ENCODE measurements at regions not wholly inside any gene's neighbourhood (a gene's known extent, or its start where the extent isn't known, plus 50 kb on each side); places are given as distances from the start of the nearest gene placed in this dataset.

DNA sequence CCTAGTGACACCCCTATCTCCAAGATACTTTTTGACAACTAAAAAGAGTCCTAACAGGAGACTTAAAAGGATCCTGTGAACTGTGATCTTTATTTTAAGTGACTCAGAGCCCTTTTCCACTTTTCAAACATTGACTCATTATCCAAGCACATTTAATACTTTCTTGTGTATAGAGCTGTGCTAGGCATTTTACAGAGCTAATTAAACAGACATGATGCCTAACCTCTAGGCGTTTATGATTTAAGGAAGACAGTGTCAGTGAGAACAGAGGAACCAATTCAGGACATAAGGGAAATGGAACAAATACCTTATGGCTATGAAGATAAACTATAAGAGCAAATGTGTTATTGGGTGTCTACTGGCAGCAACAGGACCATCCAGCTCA lies 282.6 kb downstream of the TPBG start:
- DNase-seq (ENCODE audit: low read depth), result no peak

DNA sequence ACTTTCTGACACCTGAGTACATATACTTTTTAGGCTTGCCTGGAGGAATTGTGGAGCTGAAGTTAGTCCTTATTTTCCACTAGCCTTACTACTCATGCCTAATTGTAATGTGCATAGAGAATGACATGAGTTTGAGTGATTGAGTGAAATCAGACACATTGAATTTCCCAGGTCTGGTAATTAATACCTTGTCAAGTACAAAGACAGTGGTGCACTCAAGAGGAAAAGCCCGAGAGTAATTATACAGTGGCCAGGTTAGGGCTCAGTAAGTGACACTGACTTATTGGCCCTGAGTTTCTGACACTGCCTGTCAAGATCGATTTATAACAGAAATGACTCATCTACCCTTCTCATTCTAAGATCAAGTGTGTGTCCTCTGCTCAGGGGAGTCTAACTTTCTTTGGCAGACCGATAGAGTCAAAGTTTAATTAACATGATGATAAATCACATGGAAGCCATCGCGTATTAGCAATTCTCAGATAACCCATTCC lies 288.3 kb downstream of the TPBG start:
- DNase-seq (ENCODE audit: low read depth), result no peak

DNA sequence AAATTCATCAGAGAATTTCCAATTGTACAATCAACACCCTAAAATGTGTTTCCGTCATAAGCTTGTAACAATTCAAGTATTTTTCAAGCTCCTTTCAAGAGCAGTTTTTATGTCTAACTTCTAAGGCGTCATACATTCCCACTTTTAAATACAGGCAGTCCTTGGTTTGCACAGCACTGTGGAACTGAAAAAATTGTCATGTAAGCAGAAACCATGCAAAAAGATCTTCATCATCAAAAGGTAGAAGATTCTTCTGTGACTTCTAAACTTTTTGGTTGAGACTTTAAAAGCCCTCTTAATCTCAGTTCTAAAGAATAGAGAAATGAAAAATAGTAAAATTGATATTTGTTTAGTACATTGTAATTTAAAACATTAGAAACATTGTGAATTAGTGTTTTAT lies 315.6 kb downstream of the TPBG start:
- DNase-seq (ENCODE audit: low read depth), result no peak

DNA sequence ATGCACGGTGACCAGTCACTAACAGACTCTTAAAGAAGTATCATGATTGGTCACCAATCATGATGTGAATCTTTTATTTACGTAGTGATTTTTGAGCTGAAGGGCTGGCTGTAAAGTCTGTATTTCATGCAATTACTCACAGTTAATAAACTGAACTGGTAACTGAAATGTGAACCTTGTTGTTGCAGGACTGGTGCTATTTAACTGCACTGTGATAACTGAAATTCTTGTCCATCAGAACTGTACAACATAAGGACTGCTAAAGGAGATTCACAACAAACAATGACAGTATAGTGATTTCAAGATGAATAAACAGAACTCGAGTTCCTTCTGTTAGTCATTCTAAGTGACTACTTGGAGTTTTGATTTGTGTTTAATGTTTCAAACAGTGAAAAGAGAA lies 316.6 kb downstream of the TPBG start:
- DNase-seq (ENCODE audit: low read depth), result no peak

DNA sequence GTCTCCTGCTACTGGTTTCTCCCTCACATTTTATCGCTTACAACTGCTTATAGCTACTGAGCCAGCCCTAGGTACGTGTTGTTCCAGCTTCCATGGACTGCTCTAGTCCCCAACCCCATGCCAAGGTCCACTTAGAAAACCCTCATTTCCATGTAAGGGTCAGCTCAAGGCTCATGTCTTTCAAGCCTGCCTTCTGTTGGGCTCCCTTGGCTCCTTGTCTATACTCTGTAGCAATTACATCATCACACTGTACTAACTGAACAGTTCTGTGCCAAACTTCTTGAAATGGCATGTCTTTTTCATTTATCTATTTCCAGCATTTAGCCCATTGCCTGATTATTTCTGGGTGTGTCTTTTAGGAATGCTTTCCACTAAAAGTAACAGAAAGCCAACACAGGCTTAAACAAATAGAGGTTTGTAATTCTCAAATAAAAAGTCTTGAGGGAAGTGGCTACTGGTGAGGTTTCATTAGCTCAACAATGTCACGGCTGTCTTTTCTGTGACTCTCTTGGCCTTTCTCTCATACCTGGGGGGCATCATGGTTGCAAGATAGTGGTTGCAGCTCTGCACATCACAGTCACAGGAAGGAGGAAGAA lies 317.6 kb downstream of the TPBG start:
- no peak for DNase-seq (ENCODE audit: low read depth)

DNA sequence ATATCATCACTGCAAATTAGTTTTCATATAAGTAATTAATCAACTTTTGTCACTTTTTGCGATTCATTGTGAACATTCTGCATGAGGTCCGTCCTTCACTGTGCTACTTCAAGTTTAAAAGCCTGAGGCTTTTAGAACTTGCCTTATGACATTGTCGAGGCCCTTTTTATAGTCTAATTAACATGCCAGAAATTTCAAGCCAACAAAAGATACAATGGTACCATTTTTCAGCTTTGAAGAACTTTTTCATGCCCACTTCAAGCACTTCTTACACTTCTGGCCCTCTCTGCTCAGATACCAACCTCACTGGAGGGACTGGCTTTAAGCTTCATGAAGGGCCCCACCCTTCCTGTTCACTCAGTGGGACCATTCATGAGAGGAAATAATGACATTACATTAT lies 323.1 kb downstream of the TPBG start:
- DNase-seq (ENCODE audit: low read depth), result no peak

DNA sequence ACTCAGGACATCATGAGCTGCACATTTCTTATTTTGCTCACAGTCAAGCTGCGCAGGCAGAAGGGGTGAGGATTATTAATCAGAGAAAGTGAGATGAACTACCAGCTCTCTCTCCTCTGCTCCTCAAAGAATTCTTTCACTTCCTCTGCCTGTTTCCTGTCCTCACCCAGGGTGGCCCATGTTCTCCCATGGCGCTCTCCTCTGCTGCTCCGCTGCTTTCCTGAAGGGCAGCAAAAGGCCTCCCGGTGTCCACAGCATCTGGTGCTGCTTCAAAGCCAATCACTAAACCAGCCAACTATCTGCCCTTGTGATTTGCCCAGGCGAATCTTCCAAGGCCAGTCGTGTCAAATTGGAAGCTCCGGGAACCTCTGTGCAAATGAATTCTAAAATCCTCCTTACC lies 324.2 kb downstream of the TPBG start:
- DNase-seq (ENCODE audit: low read depth), result no peak

DNA sequence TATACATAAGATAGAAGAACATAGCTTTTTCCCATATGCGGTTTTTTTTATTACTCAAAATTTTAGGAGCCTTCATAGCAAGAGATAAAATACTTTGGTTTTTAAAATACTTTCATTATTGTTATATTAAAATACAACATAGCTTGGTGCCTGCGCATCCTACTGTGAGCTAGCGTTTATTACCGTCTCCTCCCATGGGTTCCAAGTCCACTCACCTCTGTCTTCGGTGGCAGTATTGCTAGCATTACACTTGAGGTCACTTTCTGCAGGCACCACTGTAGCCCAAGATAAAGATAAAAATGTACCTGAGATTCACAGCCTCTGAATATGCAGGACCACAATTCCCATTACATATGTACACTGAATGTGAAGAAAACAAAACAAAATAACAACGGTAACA lies 326.7 kb downstream of the TPBG start:
- DNase-seq (ENCODE audit: low read depth), result no peak

DNA sequence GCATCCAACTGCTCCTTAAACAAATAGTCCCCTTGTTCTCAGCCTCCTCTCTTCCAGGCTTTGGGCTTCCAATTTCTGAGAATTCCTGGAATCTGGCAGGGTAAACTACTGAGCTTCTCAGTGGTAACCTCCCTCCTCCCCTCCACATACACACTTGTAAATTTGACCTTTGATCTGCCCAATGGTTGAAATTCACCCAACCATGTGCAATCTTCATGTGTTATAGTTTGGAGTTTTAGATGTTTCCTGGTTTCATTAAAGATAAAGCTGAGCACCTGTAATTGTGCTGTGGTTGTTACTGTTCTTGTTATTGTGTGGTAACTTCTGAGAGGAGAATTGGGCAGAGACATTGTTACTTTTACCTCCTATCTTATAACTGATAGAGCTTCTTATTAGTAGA lies 328.4 kb downstream of the TPBG start:
- no peak for DNase-seq (ENCODE audit: low read depth)

DNA sequence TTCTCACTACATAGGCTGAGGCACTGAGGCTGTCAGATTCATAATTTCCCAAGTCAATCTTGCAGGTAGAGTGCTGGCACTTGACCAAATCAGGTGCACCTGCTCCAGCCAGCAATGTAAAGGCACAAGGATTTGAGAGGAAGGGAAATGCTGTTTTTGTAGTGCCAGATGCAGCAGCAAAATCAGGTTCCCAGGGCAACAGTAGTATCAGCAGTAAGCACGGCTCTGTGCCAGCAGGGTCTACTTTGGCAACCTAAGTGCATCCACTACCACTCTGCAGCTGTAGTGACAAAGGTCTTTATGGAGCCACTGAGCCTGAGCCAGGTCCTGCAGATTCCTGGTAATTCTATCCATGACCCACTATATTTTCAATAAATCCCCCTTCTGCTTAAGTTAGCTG lies 329.5 kb downstream of the TPBG start:
- no peak for DNase-seq (ENCODE audit: low read depth)

DNA sequence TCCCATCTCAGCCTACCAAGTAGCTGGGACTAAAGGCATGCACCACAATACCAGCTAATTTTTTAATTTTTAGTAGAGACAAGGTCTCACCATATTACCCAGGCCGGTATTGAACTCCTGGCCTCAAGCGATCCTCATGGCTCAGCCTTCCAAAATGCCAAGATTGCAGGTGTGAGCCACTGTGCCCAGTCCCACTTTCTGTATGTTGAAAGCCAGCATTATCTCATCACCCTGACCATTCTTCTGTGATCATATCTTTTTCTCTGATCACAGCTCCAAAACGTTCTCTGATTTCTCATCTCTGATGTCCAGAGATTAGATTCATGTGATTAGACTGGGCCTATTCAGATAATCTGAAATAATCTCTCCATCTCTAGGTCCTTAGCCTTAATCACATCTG lies 337.7 kb downstream of the TPBG start:
- DNase-seq (ENCODE audit: low read depth), result no peak

DNA sequence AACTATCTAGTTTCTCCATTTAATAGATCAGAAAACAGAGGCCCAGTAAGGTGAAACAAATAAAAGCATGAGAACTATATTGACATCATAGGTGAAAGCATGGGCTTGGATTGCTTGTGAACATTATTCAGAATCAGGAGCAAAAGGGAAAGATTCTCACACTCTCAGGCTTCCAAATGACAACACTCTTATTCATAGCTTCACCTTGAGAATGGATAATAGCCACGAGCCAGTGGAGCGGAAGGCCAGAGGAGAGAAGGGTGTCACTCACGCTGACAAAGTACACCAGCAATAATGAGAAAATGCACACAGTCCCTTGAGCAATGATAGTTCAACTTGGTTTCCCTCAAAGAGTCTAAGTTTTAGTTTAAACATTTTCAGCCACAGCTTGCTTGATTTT lies 339.0 kb downstream of the TPBG start:
- DNase-seq (ENCODE audit: low read depth), result no peak

DNA sequence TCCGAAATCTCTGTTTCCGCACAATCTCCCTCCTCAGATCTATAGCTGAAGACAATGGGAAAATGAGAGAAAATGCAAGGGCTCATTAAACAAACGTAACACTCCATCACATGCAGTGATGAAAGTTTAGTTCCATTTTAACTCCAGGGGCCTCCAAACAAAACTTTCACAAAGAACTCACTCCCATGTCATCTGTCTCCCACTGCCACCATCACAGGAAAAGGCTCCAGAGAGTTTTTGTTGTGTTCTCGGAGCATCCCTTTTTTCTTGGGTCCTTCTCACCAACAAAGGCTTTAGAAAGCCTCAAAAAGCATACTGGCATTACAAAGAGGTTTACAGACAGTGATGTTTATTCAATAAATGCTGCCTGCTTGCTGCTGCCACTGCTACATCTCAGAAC lies 339.6 kb downstream of the TPBG start:
- no peak for DNase-seq (ENCODE audit: low read depth)

DNA sequence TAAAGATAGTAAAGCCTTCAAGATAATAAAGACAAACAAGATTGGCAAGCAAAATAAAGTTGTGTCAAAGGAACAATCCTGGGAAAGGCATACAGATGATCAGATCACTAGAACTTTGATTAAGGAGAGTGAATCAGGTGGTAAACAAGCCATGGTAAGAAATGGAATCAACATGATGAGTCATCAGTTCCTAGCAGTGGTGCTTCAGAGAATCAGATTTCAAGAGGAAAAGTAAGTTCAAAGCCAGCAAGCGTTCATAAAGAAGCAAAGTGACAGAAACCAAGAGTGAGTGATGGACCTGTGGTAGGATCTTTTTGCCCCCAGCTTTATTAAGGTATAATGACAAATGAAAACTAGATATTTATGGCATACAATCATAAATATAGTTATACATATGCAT lies 340.4 kb downstream of the TPBG start:
- no peak for DNase-seq (ENCODE audit: low read depth)

DNA sequence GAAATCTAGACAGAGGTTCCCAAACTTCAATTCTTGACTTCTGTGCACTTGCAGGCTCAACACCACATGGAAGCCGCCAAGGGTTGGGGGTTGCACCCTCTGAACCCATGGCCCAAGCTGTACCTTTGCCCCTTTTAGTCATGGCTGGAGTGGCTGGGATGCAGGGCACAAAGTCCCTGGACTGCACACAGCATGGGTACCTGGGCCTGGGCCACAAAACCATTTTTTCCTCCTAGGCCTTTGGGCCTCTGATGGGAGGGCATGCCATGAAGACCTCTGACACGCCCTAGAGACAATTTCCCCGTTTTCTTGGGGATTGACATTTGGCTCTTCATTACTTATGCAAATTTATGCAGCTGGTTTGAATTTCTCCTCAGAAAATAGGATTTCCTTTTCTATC lies 342.0 kb downstream of the TPBG start:
- no peak for DNase-seq (ENCODE audit: low read depth)

DNA sequence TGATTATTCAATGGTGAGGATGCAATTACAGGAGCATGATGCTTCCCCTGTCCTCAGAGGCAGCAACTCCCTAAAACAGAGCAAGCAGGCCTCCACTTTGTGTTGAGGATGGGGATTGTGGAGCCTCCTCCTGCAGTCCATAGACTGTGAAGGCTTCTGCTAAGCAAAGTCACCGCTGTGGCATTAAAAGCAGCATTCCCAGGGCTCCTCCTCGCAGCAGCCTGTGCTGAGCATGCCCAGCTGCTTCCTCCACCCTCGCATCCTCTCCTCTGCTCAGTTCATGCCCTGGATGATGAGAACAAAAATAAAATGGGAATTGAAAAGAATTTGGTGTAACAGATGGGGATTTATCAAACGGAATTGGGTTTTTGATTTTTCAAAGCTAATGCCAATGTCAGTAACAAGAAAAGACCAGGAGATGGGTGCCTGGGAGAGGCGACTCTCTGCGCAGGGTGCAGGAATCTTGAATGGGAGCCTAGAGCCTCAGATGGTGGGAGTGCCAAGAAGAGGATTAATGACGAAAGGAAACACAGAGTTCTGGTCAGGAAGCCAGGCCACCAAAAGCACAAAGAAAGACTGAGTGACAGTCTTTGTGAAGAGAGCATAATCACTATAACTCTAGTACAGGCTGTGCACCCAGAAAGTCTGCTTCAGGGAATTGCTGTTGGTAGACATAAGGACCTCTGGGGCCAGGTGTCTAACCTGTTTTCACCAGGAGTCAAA lies 347.6 kb downstream of the TPBG start:
- DNase-seq (ENCODE audit: low read depth), result no peak

DNA sequence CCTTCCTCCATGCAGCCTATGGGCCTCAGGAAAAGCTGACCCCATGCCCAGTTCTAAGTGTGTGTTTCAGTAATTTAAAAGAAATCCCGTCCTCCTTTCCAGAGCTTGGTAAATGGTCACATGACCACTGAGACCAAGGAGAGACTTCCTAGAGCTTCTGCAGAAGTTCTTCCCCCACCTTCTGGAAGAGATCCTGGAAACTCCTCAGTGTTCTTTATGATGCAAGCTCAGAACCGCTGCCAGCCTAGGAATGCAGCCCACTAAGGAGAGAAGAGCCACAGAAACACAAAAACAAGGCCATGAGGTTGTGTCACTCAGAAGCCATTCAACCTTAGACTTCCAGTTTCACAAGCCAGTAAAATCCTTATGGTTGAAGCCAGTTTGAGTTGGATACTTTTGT lies 348.4 kb downstream of the TPBG start:
- DNase-seq (ENCODE audit: low read depth), result no peak

DNA sequence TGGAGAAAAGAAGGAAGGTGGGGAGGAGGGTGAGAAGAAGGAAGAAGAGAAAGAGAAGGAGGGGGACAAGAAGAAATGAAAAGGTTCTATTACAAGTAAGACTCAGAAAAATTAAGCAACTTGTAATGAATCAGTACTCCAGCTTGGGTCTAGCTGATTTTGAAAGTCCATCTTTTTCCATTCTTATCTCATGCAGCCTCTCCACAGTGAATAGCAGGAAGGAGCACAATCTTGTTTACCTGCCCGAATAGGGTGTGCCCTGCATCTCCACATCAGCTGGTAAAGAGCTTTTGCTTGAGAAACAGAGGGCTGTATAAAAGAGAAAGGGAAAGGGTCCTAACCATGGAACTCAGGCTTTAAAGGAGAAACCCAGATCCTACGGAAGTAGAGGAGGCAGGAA lies 348.8 kb downstream of the TPBG start:
- no peak for DNase-seq (ENCODE audit: low read depth)

DNA sequence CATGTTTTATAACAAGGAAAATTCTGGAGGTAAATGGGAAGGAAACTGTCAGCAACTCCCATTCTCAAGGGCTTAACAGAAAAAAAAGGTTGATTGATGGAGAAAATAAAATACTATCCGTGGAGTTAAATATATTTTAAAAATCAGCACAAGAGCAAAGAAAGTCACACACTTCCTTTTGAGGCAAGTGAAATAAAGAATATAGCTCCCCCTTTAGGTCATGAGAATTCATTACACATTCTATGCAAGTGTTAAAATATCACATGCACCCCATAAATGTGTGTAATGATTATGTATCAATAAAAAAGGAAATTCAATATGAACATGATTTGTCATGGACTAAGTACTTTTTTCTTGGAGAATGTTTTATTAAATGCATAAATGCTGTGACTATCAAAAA lies 349.2 kb downstream of the TPBG start:
- DNase-seq (ENCODE audit: low read depth), result no peak

DNA sequence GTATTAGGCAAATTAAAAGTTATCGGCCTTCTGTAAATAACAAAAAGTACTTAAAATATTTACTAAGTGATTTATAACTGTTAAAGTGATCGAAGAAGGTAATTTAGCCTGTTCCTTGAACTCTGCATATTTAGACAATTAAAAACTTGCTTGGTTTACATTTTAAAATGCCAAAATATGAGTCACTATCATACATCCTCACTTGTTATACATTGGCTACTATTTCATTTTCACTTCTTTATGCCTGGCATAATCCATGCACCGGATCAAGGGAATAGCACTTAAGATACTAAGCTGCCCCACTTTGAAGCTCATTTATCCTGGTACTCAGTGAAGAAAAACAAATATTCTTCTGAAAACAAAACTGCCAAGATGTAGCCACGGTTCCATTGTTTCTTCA lies 344.6 kb downstream of the UBE3D start:
- DNase-seq (ENCODE audit: low read depth), result no peak

DNA sequence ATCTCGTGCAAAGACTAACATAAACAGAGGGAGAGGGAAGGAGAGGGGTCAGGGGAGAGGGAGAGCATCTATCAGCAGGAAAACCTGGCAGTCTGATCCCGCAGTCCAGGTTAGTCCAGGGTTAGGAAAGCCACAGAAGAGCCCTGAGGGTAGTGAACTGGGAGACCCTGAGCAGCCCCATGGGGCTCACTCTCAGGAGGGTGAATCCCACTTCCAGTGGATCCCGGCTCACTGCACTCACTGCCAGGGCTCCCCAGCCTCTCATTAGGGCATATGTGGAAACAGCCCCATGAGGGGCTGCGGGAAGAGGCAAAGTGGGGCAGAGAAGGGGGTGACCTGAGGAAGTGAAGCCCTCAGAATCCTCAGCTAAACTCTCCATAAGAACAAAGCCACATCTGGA lies 329.9 kb downstream of the UBE3D start:
- DNase-seq (ENCODE audit: low read depth), result no peak

DNA sequence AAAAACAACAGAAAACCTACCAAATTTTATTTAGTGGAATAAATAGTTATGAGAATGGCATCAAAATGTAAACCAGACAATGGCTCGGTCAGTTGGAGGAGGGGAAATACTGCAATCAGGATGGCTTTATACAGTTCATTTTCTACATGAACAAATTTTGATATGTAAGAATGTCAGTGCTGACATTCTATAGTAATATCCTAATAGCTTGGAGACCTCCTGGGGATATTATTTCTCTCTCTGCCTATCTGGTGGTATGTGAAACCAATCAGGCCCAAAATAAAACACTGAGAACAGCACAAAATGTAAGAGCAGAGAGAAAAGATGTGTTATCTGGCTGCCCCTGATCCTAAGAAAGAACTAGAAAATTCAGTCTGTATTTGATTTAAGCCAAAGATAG lies 327.7 kb downstream of the UBE3D start:
- no peak for DNase-seq (ENCODE audit: low read depth)

DNA sequence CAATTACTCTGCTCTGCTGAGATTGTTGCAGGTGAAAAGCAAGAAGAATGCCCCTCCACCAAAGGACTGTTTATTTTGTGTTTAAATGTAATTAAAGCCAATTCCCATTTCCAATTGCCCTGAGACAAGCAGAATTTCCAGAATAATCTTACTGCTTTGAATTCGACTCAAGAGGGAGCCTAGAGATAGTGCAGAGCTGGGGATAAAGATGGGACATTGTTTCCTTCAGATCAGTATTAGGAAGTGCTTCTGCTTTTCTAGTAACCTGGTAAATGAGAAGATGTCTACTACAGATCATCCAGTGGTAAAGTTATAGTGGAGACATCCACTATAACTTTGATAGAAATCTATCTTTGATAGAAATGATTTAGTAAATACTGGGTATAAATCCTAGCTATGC lies 326.9 kb downstream of the UBE3D start:
- DNase-seq (ENCODE audit: low read depth), result no peak

DNA sequence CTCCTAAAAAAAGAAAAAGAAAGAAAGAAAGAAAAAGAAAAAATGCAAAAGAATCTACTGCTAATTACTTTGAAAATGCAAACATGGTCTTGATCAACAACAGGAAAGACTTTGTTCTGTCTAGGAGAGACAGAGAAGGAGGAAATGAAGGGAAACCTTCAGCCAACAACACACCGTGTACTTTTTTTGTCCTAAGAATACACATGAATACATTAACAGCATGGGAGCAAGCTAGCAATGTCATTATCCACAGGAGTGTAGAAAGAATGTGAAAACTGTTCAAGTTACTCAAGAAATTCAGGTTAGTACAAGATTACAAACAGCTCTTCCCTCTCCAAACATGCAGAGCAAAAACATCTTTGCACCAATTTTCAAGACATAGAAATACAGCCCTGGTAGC lies 326.3 kb downstream of the UBE3D start:
- no peak for DNase-seq (ENCODE audit: low read depth)

Measured in non-pigmented ciliary epithelial cell (primary cell).